H9 (cell line): ENCODE measurements at regions not wholly inside any gene's neighbourhood (a gene's known extent, or its start where the extent isn't known, plus 50 kb on each side); places are given as distances from the start of the nearest gene placed in this dataset.

ENCODE experiments used
- DNase-seq: peaks from one replicate; pipeline ENCODE4 v3.0.0-alpha.2; 2017
- H2AFZ ChIP-seq: one replicate; pipeline ENCODE4 v1.6.1; 2013; ENCODE audit warnings: mild to moderate bottlenecking, low read length, control low read depth, moderate library complexity
- H2AK5ac ChIP-seq: 2 replicates; pipeline ENCODE4 v1.6.1; 2013; ENCODE audit warnings: low read length, control low read depth, mixed read lengths; ENCODE audit not compliant: insufficient read length
- H2BK120ac ChIP-seq: one replicate; pipeline ENCODE4 v1.6.1; 2013; ENCODE audit warnings: low read depth, mild to moderate bottlenecking, low read length, control low read depth, inconsistent platforms; ENCODE audit not compliant: poor library complexity, severe bottlenecking
- H2BK12ac ChIP-seq: 2 replicates; pipeline ENCODE4 v1.6.1; 2013; ENCODE audit warnings: low read length, control low read depth, mixed read lengths, low read depth; ENCODE audit not compliant: insufficient read length
- H2BK15ac ChIP-seq: 2 replicates; pipeline ENCODE4 v1.6.1; 2013; ENCODE audit warnings: low read depth, low read length, control low read depth
- H2BK20ac ChIP-seq: one replicate; pipeline ENCODE4 v1.6.1; 2013; ENCODE audit warnings: low read depth, mild to moderate bottlenecking, low read length, control low read depth, inconsistent platforms; ENCODE audit not compliant: poor library complexity, severe bottlenecking
- H2BK5ac ChIP-seq: 2 replicates; pipeline ENCODE4 v1.6.1; 2013; ENCODE audit warnings: low read length, control low read depth, mixed read lengths; ENCODE audit not compliant: insufficient read length
- H3K14ac ChIP-seq: 2 replicates; pipeline ENCODE4 v1.6.1; 2013; ENCODE audit warnings: low read length, control low read depth; ENCODE audit not compliant: insufficient read depth
- H3K18ac ChIP-seq: 2 replicates; pipeline ENCODE4 v1.6.1; 2013; ENCODE audit warnings: low read depth, mild to moderate bottlenecking, mixed read lengths, low read length, control low read depth; ENCODE audit not compliant: insufficient read length
- H3K23ac ChIP-seq: 2 replicates; pipeline ENCODE4 v1.6.1; 2013; ENCODE audit warnings: low read length, control low read depth, mixed read lengths, low read depth; ENCODE audit not compliant: insufficient read length
- H3K23me2 ChIP-seq: 2 replicates; pipeline ENCODE4 v1.6.1; 2013; ENCODE audit warnings: low read depth, mild to moderate bottlenecking, mixed read lengths, low read length, control low read depth; ENCODE audit not compliant: insufficient read length, poor library complexity, severe bottlenecking
- H3K27ac ChIP-seq: 2 replicates; pipeline ENCODE4 v1.5.1; 2013; ENCODE audit warnings: low read length, control low read depth, mixed read lengths, low read depth; ENCODE audit not compliant: insufficient read length
- H3K27me3 ChIP-seq: 2 replicates; pipeline ENCODE4 v1.6.1; 2013; ENCODE audit warnings: low read length, control low read depth, inconsistent platforms; ENCODE audit not compliant: insufficient read depth
- H3K4ac ChIP-seq: 2 replicates; pipeline ENCODE4 v1.6.1; 2013; ENCODE audit warnings: low read depth, mild to moderate bottlenecking, control low read depth, inconsistent platforms, low read length, moderate library complexity
- H3K4me1 ChIP-seq: 2 replicates; pipeline ENCODE4 v1.6.1; 2013; ENCODE audit warnings: low read length, control low read depth, inconsistent platforms; ENCODE audit not compliant: insufficient read depth
- H3K4me2 ChIP-seq: 2 replicates; pipeline ENCODE4 v1.6.1; 2013; ENCODE audit warnings: low read length, control low read depth, mixed read lengths; ENCODE audit not compliant: insufficient read length, insufficient read depth
- H3K56ac ChIP-seq: 2 replicates; pipeline ENCODE4 v1.6.1; 2013; ENCODE audit warnings: low read depth, mild to moderate bottlenecking, mixed read lengths, low read length, control low read depth; ENCODE audit not compliant: insufficient read length
- H3K79me1 ChIP-seq: 2 replicates; pipeline ENCODE4 v1.6.1; 2013; ENCODE audit warnings: low read depth, mild to moderate bottlenecking, moderate library complexity, low read length, control low read depth, inconsistent platforms; ENCODE audit not compliant: insufficient read depth, poor library complexity, severe bottlenecking
- H3K79me2 ChIP-seq: 2 replicates; pipeline ENCODE4 v1.6.1; 2013; ENCODE audit warnings: low read length, control low read depth, inconsistent platforms; ENCODE audit not compliant: insufficient read depth
- H3K9ac ChIP-seq: 2 replicates; pipeline ENCODE4 v1.6.1; 2013; ENCODE audit warnings: low read length, control low read depth, mixed read lengths; ENCODE audit not compliant: insufficient read length; ENCODE audit errors: extremely low read depth
- H3K9me3 ChIP-seq: one replicate; pipeline ENCODE4 v1.6.1; 2013; ENCODE audit warnings: low read depth, low read length, inconsistent platforms; ENCODE audit not compliant: control insufficient read depth
- H3T11ph ChIP-seq: one replicate; pipeline ENCODE4 v1.6.1; 2013; ENCODE audit warnings: mild to moderate bottlenecking, low read length, control low read depth, inconsistent platforms
- H4K20me1 ChIP-seq: one replicate; pipeline ENCODE4 v1.6.1; 2013; ENCODE audit not compliant: control insufficient read depth, insufficient read length, insufficient read depth
- H4K5ac ChIP-seq: 2 replicates; pipeline ENCODE4 v1.6.1; 2013; ENCODE audit warnings: low read depth, mild to moderate bottlenecking, mixed read lengths, low read length, control low read depth; ENCODE audit not compliant: insufficient read length
- H4K8ac ChIP-seq: replicated peaks from 2 replicates; pipeline ENCODE4 v1.6.1; 2013; ENCODE audit warnings: low read length, control low read depth, mixed read lengths, low read depth; ENCODE audit not compliant: insufficient read length
- H4K91ac ChIP-seq: 2 replicates; pipeline ENCODE4 v1.6.1; 2013; ENCODE audit warnings: low read depth, mild to moderate bottlenecking, moderate library complexity, mixed read lengths, low read length, control low read depth; ENCODE audit not compliant: insufficient read length
- H3K27ac Mint-ChIP-seq, 3 experiments: 2 replicates in 2 of 3; 3 replicates in 1 of 3; pipeline ENCODE4 v1.8.0; 2020 to 2021; ENCODE audit warnings: mixed read lengths in 3 of 3, mild to moderate bottlenecking in 1 of 3, moderate library complexity in 1 of 3
- H3K27me3 Mint-ChIP-seq: 2 replicates; pipeline ENCODE4 v1.8.0; 2021; ENCODE audit warnings: low read depth, mild to moderate bottlenecking, moderate library complexity, mixed read lengths
- H3K36me3 Mint-ChIP-seq, 3 experiments: 2 replicates in 2 of 3; 3 replicates in 1 of 3; pipeline ENCODE4 v1.8.0; 2020 to 2021; ENCODE audit warnings: low read depth in 3 of 3, mixed read lengths in 3 of 3; ENCODE audit not compliant: insufficient read depth in 1 of 3
- H3K4me1 Mint-ChIP-seq, 2 experiments: 2 replicates each; pipeline ENCODE4 v1.8.0; 2020; ENCODE audit warnings: mixed read lengths in 2 of 2
- H3K4me3 Mint-ChIP-seq, 2 experiments: 2 replicates in 1 of 2; 3 replicates in 1 of 2; pipeline ENCODE4 v1.8.0; 2020 to 2021; ENCODE audit warnings: mild to moderate bottlenecking in 2 of 2, mixed read lengths in 2 of 2, moderate library complexity in 1 of 2
- H3K9me3 Mint-ChIP-seq, 2 experiments: 2 replicates in 1 of 2; 3 replicates in 1 of 2; pipeline ENCODE4 v1.8.0; 2020; ENCODE audit warnings: mild to moderate bottlenecking in 2 of 2, mixed read lengths in 2 of 2, moderate library complexity in 1 of 2
- WGBS: extraction: QIAGEN DNeasy Blood & Tissue Kit; methylation state at CpG from one replicate; pipeline ENCODE4 v1.1.7; 2013; ENCODE audit warnings: missing lambda C conversion rate, low lambda C conversion rate, mixed read lengths; ENCODE audit not compliant: insufficient read length; ENCODE audit errors: extremely low coverage; 5-methylcytosine and 5-hydroxymethylcytosine counted together
- TF ChIP-seq, protein P1 (sequence below): fragments of 200-600 bp; sonication (generic); conservative IDR thresholded peaks from 3 replicates; pipeline ENCODE4 v1.8.0; 2021; ENCODE audit warnings: antibody characterized with exemption, mild to moderate bottlenecking

DNA sequence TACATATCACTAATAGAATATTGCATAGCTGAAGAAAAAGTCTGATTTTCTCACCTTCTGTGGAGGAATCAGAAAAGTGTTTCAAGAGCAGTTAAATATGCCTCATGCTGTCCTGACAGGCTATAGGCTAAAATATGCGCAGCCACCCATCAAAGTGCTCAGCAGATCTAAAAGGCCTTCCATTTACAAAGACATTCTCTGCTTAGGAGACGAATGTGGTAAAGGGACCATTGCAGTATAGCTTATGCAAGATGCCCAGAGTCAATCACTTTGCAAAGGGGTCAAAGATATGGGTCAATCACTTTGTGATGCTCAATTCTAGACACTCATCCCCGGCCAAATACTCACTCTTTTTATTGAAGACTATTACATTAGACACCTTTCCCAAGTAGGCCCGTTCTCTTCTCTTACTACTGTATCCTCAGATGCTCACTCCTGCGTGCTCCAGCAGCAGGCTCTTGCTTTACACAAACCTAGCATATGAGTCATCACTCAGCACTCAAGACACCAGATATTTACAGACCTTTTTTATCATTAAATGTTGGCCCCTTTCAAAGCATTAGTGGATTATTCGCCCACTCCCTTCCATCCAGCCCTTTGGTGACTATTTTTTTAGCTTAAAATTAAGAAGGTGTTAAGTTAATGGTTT is 568.2 kb upstream of the CDH18 start:
- H3K4me2 ChIP-seq, result no peak overlapping the region
- no peaks in the 10 kb centered on the region for H3K27me3 Mint-ChIP-seq
- no peaks in the 10 kb centered on the region for H3K9me3 ChIP-seq
- no peak overlapping the region for H3K23ac ChIP-seq
- no peak overlapping the region for H3K18ac ChIP-seq
- no CpG with 5 or more reads among the region's 6 CpGs for WGBS
- H4K20me1 ChIP-seq, result no peaks in the 10 kb centered on the region
- H2BK20ac ChIP-seq, result no peak overlapping the region
- H3K9me3 Mint-ChIP-seq, result no peaks in the 10 kb centered on the region
- no peak overlapping the region for H3T11ph ChIP-seq
- H3K4me1 ChIP-seq, result no peaks in the 10 kb centered on the region
- no peak overlapping the region for H2BK12ac ChIP-seq
- H3K56ac ChIP-seq, result no peak overlapping the region
- no peak overlapping the region for H2AFZ ChIP-seq
- H3K27ac Mint-ChIP-seq, result no peak overlapping the region; a peak in 1 of 7 replicates
- no peak overlapping the region for H4K91ac ChIP-seq
- no peak overlapping the region for H3K4ac ChIP-seq
- H2AK5ac ChIP-seq, result no peak overlapping the region
- H3K9ac ChIP-seq, result no peak overlapping the region
- H3K23me2 ChIP-seq, result no peaks in the 10 kb centered on the region
- TF ChIP-seq, protein P1, sequence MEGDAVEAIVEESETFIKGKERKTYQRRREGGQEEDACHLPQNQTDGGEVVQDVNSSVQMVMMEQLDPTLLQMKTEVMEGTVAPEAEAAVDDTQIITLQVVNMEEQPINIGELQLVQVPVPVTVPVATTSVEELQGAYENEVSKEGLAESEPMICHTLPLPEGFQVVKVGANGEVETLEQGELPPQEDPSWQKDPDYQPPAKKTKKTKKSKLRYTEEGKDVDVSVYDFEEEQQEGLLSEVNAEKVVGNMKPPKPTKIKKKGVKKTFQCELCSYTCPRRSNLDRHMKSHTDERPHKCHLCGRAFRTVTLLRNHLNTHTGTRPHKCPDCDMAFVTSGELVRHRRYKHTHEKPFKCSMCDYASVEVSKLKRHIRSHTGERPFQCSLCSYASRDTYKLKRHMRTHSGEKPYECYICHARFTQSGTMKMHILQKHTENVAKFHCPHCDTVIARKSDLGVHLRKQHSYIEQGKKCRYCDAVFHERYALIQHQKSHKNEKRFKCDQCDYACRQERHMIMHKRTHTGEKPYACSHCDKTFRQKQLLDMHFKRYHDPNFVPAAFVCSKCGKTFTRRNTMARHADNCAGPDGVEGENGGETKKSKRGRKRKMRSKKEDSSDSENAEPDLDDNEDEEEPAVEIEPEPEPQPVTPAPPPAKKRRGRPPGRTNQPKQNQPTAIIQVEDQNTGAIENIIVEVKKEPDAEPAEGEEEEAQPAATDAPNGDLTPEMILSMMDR, result no peak
- H3K14ac ChIP-seq, result no peak overlapping the region
- no peak overlapping the region for H2BK120ac ChIP-seq
- H4K8ac ChIP-seq, result no peak overlapping the region
- no peak overlapping the region for H2BK5ac ChIP-seq
- H3K4me1 Mint-ChIP-seq, result peaks cover 5 to 6% of the 10 kb centered on the region in 2 experiments
- no peak for DNase-seq
- H2BK15ac ChIP-seq, result no peak overlapping the region
- H3K79me1 ChIP-seq, result no peaks in the 10 kb centered on the region
- no peaks in the 10 kb centered on the region for H3K79me2 ChIP-seq
- no peaks in the 10 kb centered on the region for H3K36me3 Mint-ChIP-seq
- no peak overlapping the region for H4K5ac ChIP-seq
- no peaks in the 10 kb centered on the region for H3K27me3 ChIP-seq
- no peak overlapping the region for H3K4me3 Mint-ChIP-seq
- H3K27ac ChIP-seq, result no peak overlapping the region
